ENCODE measurements at regions not wholly inside any gene's neighbourhood (a gene's known extent, or its start where the extent isn't known, plus 50 kb on each side); places are given as distances from the start of the nearest gene placed in this dataset.

DNA sequence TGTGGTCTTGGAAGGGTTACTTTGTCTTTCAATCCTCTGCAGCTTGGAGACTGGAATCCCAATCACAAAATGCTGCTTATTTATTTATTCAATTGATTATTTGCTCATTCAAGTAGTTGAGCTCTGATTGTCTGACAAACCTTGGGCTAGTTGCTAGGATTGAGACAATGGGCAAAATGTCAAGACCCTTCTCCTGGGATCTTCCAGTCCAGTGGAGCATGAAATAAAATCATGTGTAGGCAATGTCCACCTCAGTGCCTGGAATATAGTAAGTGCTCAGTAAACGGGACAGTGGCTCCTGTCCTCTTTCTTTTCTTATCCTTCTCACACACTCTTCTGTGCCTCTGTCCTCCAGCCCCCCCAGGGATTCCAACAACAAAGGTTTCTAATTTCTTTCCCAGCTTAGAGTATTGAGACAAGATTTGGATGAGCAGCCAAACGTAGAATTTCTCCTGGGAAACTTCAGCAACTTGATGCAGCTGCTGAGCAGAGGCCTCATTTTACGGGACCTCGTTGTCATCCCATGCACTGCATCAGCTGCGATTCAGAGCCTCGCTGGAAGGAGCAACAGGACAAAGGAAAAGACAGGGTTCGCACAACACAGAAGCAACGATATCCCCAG, 545.0 kb downstream of the SOX11 start:
- TF ChIP-seq, protein P1, sequence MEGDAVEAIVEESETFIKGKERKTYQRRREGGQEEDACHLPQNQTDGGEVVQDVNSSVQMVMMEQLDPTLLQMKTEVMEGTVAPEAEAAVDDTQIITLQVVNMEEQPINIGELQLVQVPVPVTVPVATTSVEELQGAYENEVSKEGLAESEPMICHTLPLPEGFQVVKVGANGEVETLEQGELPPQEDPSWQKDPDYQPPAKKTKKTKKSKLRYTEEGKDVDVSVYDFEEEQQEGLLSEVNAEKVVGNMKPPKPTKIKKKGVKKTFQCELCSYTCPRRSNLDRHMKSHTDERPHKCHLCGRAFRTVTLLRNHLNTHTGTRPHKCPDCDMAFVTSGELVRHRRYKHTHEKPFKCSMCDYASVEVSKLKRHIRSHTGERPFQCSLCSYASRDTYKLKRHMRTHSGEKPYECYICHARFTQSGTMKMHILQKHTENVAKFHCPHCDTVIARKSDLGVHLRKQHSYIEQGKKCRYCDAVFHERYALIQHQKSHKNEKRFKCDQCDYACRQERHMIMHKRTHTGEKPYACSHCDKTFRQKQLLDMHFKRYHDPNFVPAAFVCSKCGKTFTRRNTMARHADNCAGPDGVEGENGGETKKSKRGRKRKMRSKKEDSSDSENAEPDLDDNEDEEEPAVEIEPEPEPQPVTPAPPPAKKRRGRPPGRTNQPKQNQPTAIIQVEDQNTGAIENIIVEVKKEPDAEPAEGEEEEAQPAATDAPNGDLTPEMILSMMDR (IDR thresholded peaks at IDR 0.05 in 4 of 5, conservative IDR thresholded peaks at IDR 0.05 in 1 of 5), result no peak
- no peak for TF ChIP-seq POLR2A (IDR thresholded peaks at IDR 0.05)

Measured in gastrocnemius medialis (tissue), 4 donors.